KMS-11 (cell line): ENCODE measurements at regions not wholly inside any gene's neighbourhood (a gene's known extent, or its start where the extent isn't known, plus 50 kb on each side); places are given as distances from the start of the nearest gene placed in this dataset.

Source experiments
- H2AFZ ChIP-seq: fragments of 200-600 bp; sonication (generic); 2 replicates; pipeline ENCODE4 v1.6.1; 2016; ENCODE audit warnings: antibody characterized with exemption, mixed run types, low read depth
- H3K27ac ChIP-seq: fragments of 200-600 bp; sonication (generic); 2 replicates; pipeline ENCODE4 v1.6.1; 2016; ENCODE audit warnings: mild to moderate bottlenecking, mixed run types
- H3K27me3 ChIP-seq: fragments of 200-600 bp; sonication (generic); 2 replicates; pipeline ENCODE4 v1.6.1; 2017; ENCODE audit warnings: mild to moderate bottlenecking, low read depth, mixed run types, moderate library complexity; ENCODE audit not compliant: insufficient read depth
- H3K36me3 ChIP-seq: fragments of 200-600 bp; sonication (generic); 2 replicates; pipeline ENCODE4 v1.6.1; 2017; ENCODE audit warnings: mild to moderate bottlenecking, mixed run types; ENCODE audit not compliant: insufficient read depth
- H3K4me1 ChIP-seq: fragments of 200-600 bp; sonication (generic); 2 replicates; pipeline ENCODE4 v1.6.1; 2016; ENCODE audit warnings: mild to moderate bottlenecking, low read depth, mixed run types; ENCODE audit not compliant: poor library complexity, severe bottlenecking
- H3K4me2 ChIP-seq: fragments of 200-600 bp; sonication (generic); 2 replicates; pipeline ENCODE4 v1.7.0; 2016; ENCODE audit warnings: mild to moderate bottlenecking, mixed run types
- H3K4me3 ChIP-seq: fragments of 200-600 bp; sonication (generic); IDR thresholded peaks from 2 replicates; pipeline ENCODE4 v1.6.1; 2017; ENCODE audit warnings: low read depth, low read length, mixed read lengths; ENCODE audit not compliant: insufficient read depth
- H3K79me2 ChIP-seq: fragments of 200-600 bp; sonication (generic); 2 replicates; pipeline ENCODE4 v1.6.1; 2016; ENCODE audit warnings: low read depth, mixed run types; ENCODE audit not compliant: insufficient read depth
- H3K9ac ChIP-seq: fragments of 200-600 bp; sonication (generic); 2 replicates; pipeline ENCODE4 v1.6.1; 2016; ENCODE audit warnings: mild to moderate bottlenecking, mixed run types
- H4K20me1 ChIP-seq: fragments of 200-600 bp; sonication (generic); 2 replicates; pipeline ENCODE4 v1.6.1; 2016; ENCODE audit warnings: mild to moderate bottlenecking, mixed run types; ENCODE audit not compliant: insufficient read depth
- CTCF ChIP-seq: fragments of 200-600 bp; sonication (generic); conservative IDR thresholded peaks from 2 replicates; pipeline ENCODE4 v1.6.1; 2017; ENCODE audit warnings: low read depth, mild to moderate bottlenecking, antibody characterized with exemption, low read length, moderate library complexity, mixed read lengths

- H3K4me2 ChIP-seq, result no peak overlapping the region
- H3K4me3 ChIP-seq, result no peak overlapping the region
- H3K27me3 ChIP-seq, result no peaks in the 10 kb centered on the region
- no peak overlapping the region for H3K27ac ChIP-seq
- no peak overlapping the region for H2AFZ ChIP-seq
- no peaks in the 10 kb centered on the region for H3K79me2 ChIP-seq
- H4K20me1 ChIP-seq, result no peaks in the 10 kb centered on the region
- no peaks in the 10 kb centered on the region for H3K36me3 ChIP-seq
- H3K9ac ChIP-seq, result no peak overlapping the region
- TF ChIP-seq CTCF, result no peak
- no peaks in the 10 kb centered on the region for H3K4me1 ChIP-seq
Observed at GRCh38 chr18:66167829-66168684, 417.2 kb downstream of the CDH7 start.

GRCh38 chr18:66160007-66160406 is 409.2 kb downstream of the CDH7 start:
- Histone ChIP-seq H3K36me3 (no peaks in the 10 kb centered on the region), H2AFZ (no peak overlapping the region), H3K4me1 (peaks cover 20% of the 10 kb centered on the region), H3K9ac (no peak overlapping the region), H4K20me1 (no peaks in the 10 kb centered on the region), H3K27me3 (no peaks in the 10 kb centered on the region), H3K4me2 (no peak overlapping the region), H3K27ac (no peak overlapping the region), H3K79me2 (no peaks in the 10 kb centered on the region), H3K4me3 (no peak overlapping the region)
- no peak for TF ChIP-seq CTCF

- no peak overlapping the region for H3K27ac ChIP-seq
- no peaks in the 10 kb centered on the region for H3K79me2 ChIP-seq
- H3K36me3 ChIP-seq, result no peaks in the 10 kb centered on the region
- H3K27me3 ChIP-seq, result no peaks in the 10 kb centered on the region
- H3K9ac ChIP-seq, result no peak overlapping the region
- H3K4me3 ChIP-seq, result no peak overlapping the region
- H2AFZ ChIP-seq, result no peak overlapping the region
- no peaks in the 10 kb centered on the region for H4K20me1 ChIP-seq
- peaks cover 20% of the 10 kb centered on the region for H3K4me1 ChIP-seq
- H3K4me2 ChIP-seq, result no peak overlapping the region
- TF ChIP-seq CTCF, result no peak
Observed at GRCh38 chr18:66159451-66159850, 408.6 kb downstream of the CDH7 start.

GRCh38 chr18:66156946-66157687 is 406.3 kb downstream of the CDH7 start:
- Histone ChIP-seq H2AFZ (no peak overlapping the region), H3K4me2 (peak overlapping the region; percentile 34), H3K36me3 (no peaks in the 10 kb centered on the region), H3K27ac (no peak overlapping the region), H3K9ac (no peak overlapping the region), H3K79me2 (no peaks in the 10 kb centered on the region), H3K4me3 (no peak overlapping the region), H3K27me3 (no peaks in the 10 kb centered on the region), H3K4me1 (peaks cover 20% of the 10 kb centered on the region), H4K20me1 (no peaks in the 10 kb centered on the region)
- no peak for TF ChIP-seq CTCF
